ENCODE measurements at regions not wholly inside any gene's neighbourhood (a gene's known extent, or its start where the extent isn't known, plus 50 kb on each side); places are given as distances from the start of the nearest gene placed in this dataset.

DNA sequence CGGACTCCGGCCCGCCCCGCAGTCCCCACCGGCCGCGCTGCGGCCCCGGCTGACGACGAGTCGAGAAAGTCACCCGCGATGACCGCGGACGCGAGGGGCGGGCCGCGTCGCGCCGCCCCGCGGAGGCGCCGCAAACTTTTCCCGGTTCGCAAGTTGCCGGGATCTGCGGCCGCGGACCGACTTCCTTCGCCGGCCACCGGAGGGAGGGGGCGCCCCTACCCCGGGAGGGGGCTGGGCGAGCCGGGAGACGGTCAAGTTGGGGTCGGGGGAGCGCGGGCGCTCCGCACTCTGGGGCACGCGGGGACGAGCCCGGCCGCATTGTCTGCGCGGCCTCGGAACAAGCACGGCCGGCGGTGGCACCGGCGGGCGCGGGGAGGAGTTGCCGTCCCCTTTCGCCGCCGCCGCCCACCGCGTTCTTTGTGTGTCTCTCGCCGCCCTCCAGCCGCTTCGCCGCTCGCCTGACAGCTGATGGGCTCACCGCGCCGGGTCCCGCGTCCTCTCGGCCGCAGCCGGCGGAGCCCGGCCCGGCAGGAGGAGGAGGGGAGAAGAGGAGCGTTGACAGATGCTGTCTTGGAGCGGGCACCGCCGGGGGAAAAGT lies 131.6 kb downstream of the OGFRL1 start:
- Mint-ChIP-seq H3K36me3 (ENCODE audit: low read depth) (peaks cover 3% of the 10 kb centered on the region), H3K27ac (no peak overlapping the region), H3K27me3 (peaks cover 65% of the 10 kb centered on the region), H3K4me3 (no peak overlapping the region), H3K4me1 (no peaks in the 10 kb centered on the region)
- DNase-seq (no peak), ATAC-seq (no peak)
- H3K9me3 ChIP-seq (ENCODE audit: control insufficient read depth, low read length, poor library complexity, severe bottlenecking) = no peaks in the 10 kb centered on the region

DNA sequence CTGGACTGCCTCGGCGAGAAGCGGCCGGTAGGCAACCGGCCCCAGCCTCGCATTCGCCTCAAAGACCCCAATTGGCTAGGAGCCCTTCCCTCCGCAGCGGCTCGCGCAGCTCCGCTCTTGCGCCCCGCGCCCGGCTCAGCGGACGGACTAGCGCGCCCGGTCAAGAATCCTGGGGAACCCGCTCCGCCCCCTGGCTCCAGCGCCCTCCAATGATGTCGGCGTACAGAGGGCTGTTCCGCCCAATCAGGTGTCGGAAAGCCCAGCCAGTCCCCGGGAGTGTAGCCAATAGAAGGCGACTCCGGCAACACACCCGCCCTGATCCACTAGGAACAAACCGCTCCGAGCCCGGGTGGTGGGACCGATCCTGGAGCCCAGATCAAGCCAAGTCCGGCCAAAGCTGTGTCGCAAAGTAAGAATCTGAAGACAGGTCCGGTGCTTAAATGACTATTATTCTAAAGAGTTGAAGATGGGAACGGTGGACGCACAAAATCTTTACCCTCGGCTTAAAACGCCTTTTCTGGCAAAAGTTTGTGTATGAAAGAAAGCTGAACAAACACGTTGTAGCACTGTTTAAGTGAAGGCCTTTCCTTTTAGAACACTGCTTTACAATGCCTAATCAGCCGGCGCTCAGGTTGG lies 132.2 kb downstream of the OGFRL1 start:
- peak; percentile 61 for ATAC-seq

DNA sequence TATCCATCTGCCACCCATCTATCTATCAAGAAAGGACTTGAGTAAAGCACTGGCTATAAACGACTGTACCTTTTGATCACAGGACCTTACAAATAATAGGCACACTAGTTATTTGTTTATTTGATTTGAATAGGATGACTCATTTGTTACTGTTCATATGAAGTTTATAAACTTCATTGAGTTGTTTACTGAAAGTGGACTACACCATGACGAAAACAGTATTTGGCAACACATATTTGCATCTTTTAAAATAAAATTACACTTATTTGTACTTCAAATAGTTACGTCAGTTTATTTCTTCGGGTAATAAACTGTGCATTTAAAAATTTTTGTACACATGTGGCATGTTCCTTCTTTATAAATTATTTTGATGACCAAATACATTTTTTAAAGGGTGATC lies 133.0 kb downstream of the OGFRL1 start:
- no peak for DNase-seq
- Mint-ChIP-seq H3K4me1 (no peaks in the 10 kb centered on the region), H3K27me3 (peaks cover 65% of the 10 kb centered on the region), H3K27ac (no peak overlapping the region), H3K4me3 (no peak overlapping the region), H3K36me3 (ENCODE audit: low read depth) (peaks cover 3% of the 10 kb centered on the region)
- no peak for ATAC-seq
- H3K9me3 ChIP-seq (ENCODE audit: control insufficient read depth, low read length, poor library complexity, severe bottlenecking) = no peaks in the 10 kb centered on the region

More for the DNA sequence above, 132.2 kb downstream of the OGFRL1 start:
- DNase-seq = no peak
- no peak overlapping the region for H3K27ac Mint-ChIP-seq
- no peaks in the 10 kb centered on the region for H3K9me3 ChIP-seq (ENCODE audit: control insufficient read depth, low read length, poor library complexity, severe bottlenecking)
- H3K4me3 Mint-ChIP-seq = peak overlapping the region; percentile 43
- H3K36me3 Mint-ChIP-seq (ENCODE audit: low read depth) = peaks cover 3% of the 10 kb centered on the region
- no peaks in the 10 kb centered on the region for H3K4me1 Mint-ChIP-seq
- peaks cover 59% of the 10 kb centered on the region for H3K27me3 Mint-ChIP-seq

DNA sequence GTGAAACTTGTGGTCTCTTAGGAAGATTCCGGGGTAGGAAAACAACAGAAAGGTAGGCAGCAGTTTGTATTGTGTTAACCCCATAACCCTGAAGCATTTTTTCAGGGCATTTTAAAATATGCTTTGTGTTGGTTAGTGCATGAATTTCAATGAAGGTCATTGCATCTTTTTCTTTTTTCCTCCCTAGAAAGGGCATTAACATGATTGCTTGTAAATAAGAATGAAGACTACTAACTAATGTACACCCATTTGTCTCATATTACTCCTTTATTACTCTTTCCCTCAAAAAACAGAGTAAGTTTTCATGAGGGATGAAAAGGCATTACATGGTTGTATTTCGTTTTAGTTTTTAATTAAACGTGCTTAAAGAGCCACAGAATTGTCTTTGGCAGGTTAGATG lies 141.4 kb downstream of the OGFRL1 start:
- no peak for DNase-seq
- peaks cover 2% of the 10 kb centered on the region for H3K4me1 Mint-ChIP-seq
- H3K27me3 Mint-ChIP-seq = peaks cover 22% of the 10 kb centered on the region
- H3K27ac Mint-ChIP-seq = no peak overlapping the region
- H3K9me3 ChIP-seq (ENCODE audit: control insufficient read depth, low read length, poor library complexity, severe bottlenecking) = no peaks in the 10 kb centered on the region
- H3K36me3 Mint-ChIP-seq (ENCODE audit: low read depth) = no peaks in the 10 kb centered on the region
- no peak overlapping the region for H3K4me3 Mint-ChIP-seq
- ATAC-seq = no peak

DNA sequence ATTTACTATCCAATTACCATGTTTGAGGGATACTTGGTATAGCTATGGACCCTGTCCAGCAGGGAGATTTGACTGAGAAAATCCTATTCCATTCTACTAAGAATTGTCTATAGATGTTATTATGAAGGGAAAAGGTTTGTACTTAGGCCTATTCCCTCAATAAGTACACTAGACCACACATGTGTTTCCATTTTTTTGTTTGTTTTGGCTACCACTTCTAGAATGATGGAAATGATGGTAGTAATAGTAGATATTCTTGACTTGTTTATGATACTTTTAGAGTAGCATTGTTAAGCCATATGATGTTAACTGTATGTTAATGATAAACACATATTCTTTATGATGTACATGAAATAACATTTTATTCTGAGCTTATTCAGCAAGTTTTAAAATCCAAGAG lies 144.8 kb downstream of the OGFRL1 start:
- DNase-seq (no peak), ATAC-seq (no peak)
- no peak overlapping the region for H3K27ac Mint-ChIP-seq
- no peaks in the 10 kb centered on the region for H3K9me3 ChIP-seq (ENCODE audit: control insufficient read depth, low read length, poor library complexity, severe bottlenecking)
- H3K4me1 Mint-ChIP-seq = peaks cover 2% of the 10 kb centered on the region
- no peaks in the 10 kb centered on the region for H3K36me3 Mint-ChIP-seq (ENCODE audit: low read depth)
- peaks cover 15% of the 10 kb centered on the region for H3K27me3 Mint-ChIP-seq
- H3K4me3 Mint-ChIP-seq = no peak overlapping the region

DNA sequence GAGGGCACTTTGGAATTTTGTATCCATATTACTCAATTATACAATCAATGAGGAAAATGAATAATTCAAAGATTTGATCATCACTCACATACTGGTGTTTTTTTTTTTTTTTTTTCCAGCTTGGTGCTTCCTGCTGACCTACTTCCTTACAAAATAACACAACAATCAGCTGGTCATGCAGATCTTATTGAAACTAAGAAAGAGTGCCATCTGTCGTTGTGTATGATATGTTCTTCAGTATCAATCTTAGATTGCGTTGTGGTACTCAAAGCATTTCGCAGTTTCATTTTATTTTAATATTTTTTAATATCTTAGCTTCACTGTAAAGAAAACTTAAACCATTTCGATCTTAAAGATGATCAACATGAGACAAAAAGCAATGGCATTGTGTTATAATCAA lies 155.6 kb downstream of the OGFRL1 start:
- Mint-ChIP-seq H3K4me1 (no peaks in the 10 kb centered on the region), H3K27me3 (peaks cover 12% of the 10 kb centered on the region), H3K4me3 (no peak overlapping the region), H3K36me3 (ENCODE audit: low read depth) (no peaks in the 10 kb centered on the region), H3K27ac (no peak overlapping the region)
- no peak for DNase-seq
- no peak for ATAC-seq
- H3K9me3 ChIP-seq (ENCODE audit: control insufficient read depth, low read length, poor library complexity, severe bottlenecking) = no peaks in the 10 kb centered on the region

DNA sequence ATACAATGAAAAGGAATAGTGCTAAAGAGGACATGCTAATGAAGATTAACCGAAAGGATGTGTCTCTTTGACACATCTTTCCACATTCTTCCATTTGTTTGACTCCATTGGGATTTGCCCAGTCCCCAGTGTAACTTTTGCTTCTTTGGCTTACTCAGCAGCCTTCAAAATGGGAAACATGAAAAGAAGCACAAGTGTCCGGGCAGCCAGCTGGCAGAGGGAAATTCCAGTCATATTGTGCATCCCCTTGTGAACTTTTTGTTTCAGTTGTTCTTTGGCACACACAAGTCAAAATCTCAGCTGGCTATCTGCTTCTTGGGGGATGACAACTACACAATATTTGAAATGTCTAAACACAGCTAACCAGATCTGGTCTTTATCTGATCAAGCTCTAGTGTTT lies 157.4 kb downstream of the OGFRL1 start:
- no peak overlapping the region for H3K4me3 Mint-ChIP-seq
- H3K27ac Mint-ChIP-seq = no peak overlapping the region
- peaks cover 12% of the 10 kb centered on the region for H3K27me3 Mint-ChIP-seq
- DNase-seq (no peak), ATAC-seq (no peak)
- H3K9me3 ChIP-seq (ENCODE audit: control insufficient read depth, low read length, poor library complexity, severe bottlenecking) = no peaks in the 10 kb centered on the region
- no peaks in the 10 kb centered on the region for H3K36me3 Mint-ChIP-seq (ENCODE audit: low read depth)
- no peaks in the 10 kb centered on the region for H3K4me1 Mint-ChIP-seq

DNA sequence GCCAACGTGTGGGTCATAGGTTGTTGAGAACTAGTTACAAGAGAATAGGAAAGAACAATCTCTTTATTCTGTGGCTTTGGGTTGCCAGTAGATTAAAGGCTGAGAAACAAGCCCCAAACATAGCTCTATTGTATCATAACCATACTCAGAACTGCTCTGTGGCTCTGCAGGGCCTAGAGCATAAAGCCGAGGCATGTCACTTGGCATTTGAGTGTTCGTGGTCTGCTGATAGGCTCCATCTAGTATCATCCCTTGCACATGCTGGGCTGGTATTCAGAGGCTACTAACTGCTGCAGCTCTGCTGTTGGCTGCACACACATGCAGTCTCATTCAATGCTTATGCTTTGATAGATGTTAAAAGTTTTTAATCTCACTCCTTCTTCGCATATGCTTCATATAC lies 157.9 kb downstream of the OGFRL1 start:
- DNase-seq (no peak), ATAC-seq (no peak)
- Mint-ChIP-seq H3K27me3 (peaks cover 12% of the 10 kb centered on the region), H3K27ac (no peak overlapping the region), H3K4me3 (no peak overlapping the region), H3K36me3 (ENCODE audit: low read depth) (no peaks in the 10 kb centered on the region), H3K4me1 (no peaks in the 10 kb centered on the region)
- no peaks in the 10 kb centered on the region for H3K9me3 ChIP-seq (ENCODE audit: control insufficient read depth, low read length, poor library complexity, severe bottlenecking)

DNA sequence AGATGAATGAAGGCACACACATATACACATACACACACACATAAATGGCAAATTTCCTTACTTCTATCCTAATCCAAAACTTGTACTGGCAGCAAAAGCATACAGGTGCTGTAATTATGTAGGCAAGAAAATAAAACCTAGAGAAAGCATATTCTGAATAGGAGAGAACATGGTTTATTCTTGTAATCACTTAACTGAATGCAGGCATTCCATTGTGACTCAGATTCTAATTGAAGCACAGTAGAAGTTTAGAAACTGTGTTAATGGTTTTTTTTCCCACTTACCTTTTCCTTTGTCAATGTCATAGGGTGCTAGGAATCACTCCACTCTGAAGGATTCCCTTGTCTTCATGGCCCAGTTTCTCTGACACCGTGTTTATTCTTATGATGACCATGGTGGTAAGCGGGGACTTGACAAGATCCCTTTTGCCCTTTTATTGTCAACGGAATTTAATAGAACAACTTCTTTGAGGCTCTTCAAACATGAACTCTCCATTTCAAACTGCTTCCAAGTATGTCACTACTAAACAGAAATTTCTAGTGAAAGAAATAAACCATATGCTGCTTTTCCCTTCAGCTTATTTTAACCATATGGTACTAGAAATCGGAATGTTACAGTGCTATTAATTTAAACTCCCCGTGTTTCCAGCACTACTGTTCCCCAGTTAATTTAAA lies 164.2 kb downstream of the OGFRL1 start:
- Mint-ChIP-seq H3K4me1 (peaks cover 2% of the 10 kb centered on the region), H3K36me3 (ENCODE audit: low read depth) (no peaks in the 10 kb centered on the region), H3K27ac (no peak overlapping the region), H3K4me3 (no peak overlapping the region), H3K27me3 (peaks cover 4% of the 10 kb centered on the region)
- ATAC-seq (no peak), DNase-seq (no peak)
- H3K9me3 ChIP-seq (ENCODE audit: control insufficient read depth, low read length, poor library complexity, severe bottlenecking) = no peaks in the 10 kb centered on the region

DNA sequence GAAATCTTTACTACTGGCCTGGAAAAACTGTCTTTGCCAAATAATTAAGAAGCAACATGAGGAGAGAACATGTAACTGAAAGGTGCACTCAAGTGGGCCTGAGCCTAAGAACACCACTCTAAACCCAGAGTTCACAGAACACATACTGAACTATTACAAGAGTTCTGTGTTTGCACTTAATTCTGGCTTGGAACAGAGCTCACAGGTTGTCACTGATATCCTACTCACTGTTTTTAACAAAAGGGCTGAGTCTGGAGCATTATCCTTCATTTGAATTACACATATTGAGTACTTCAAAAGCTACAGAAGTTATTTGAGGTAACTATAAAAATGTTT lies 164.7 kb downstream of the OGFRL1 start:
- Mint-ChIP-seq H3K27me3 (peaks cover 4% of the 10 kb centered on the region), H3K36me3 (ENCODE audit: low read depth) (no peaks in the 10 kb centered on the region), H3K4me3 (no peak overlapping the region), H3K4me1 (peaks cover 2% of the 10 kb centered on the region), H3K27ac (no peak overlapping the region)
- ATAC-seq (no peak), DNase-seq (no peak)
- H3K9me3 ChIP-seq (ENCODE audit: control insufficient read depth, low read length, poor library complexity, severe bottlenecking) = no peaks in the 10 kb centered on the region

DNA sequence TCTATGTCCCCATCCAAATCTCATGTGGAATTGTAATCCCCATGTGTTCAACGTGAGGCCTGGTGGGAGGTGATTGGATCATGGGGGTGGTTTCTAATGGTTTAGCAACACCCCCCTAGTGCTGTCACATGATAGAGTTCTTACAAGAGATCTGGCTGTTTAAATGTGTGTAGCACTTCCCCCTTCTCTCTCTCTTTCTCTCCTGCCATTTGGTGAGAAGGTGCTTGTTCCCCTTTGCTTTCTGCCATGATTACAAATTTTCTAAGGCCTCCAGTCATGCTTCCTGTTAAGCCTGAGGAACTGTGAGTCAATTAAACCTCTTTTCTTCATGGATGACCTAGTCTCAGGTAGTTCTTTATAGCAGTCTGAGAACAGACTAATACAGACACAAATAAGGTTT lies 165.4 kb downstream of the OGFRL1 start:
- no peak overlapping the region for H3K4me3 Mint-ChIP-seq

DNA sequence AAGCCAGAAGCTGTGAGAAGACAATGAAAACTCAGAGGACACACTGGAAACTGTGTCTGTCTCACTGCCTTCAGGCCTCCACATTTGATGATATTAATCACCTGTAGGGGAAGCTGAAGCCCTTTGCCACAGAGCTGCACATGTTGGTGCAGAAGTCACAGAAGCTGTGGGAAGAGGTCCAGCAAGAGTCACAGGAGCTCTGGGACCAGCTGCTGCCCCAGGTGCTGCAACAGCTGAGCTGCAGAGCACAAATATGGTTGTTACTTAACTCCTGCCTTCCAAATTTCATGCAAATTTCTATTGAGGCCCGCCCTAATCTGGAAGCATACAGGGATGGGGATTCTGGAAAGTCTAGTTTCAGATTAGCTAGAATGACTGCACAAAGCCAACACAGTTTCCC lies 169.3 kb downstream of the OGFRL1 start:
- no peak overlapping the region for H3K27ac Mint-ChIP-seq
- H3K4me1 Mint-ChIP-seq = peaks cover 2% of the 10 kb centered on the region
- H3K4me3 Mint-ChIP-seq = no peak overlapping the region
- H3K27me3 Mint-ChIP-seq = peaks cover 9% of the 10 kb centered on the region
- H3K36me3 Mint-ChIP-seq (ENCODE audit: low read depth) = no peaks in the 10 kb centered on the region
- DNase-seq = no peak
- ATAC-seq = no peak
- H3K9me3 ChIP-seq (ENCODE audit: control insufficient read depth, low read length, poor library complexity, severe bottlenecking) = no peaks in the 10 kb centered on the region

More for the DNA sequence above, 165.4 kb downstream of the OGFRL1 start:
- Mint-ChIP-seq H3K36me3 (ENCODE audit: low read depth) (no peaks in the 10 kb centered on the region), H3K4me1 (peaks cover 2% of the 10 kb centered on the region), H3K27me3 (peaks cover 4% of the 10 kb centered on the region), H3K27ac (no peak overlapping the region)
- DNase-seq (no peak), ATAC-seq (no peak)
- no peaks in the 10 kb centered on the region for H3K9me3 ChIP-seq (ENCODE audit: control insufficient read depth, low read length, poor library complexity, severe bottlenecking)

DNA sequence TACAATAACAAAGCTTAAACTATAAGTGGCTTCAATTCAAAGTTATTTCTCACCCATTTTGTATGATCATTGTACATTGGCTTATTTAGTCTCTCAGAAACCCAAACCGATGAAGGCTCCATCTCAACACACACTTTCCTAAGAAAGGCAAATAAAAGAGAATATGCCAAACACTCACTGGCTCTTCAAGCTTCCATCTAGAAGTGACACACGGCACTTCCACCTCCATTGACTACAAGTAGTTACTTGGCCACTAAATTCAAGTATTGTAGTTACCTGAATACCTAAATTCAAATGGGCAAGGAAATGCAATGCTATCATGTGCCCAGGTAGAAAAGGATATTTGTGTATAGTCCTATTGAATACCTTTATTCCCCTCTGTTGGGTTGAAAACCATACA lies 170.6 kb downstream of the OGFRL1 start:
- H3K9me3 ChIP-seq (ENCODE audit: control insufficient read depth, low read length, poor library complexity, severe bottlenecking) = no peaks in the 10 kb centered on the region
- Mint-ChIP-seq H3K36me3 (ENCODE audit: low read depth) (no peaks in the 10 kb centered on the region), H3K4me3 (no peak overlapping the region), H3K27ac (no peak overlapping the region), H3K4me1 (peaks cover 2% of the 10 kb centered on the region), H3K27me3 (peaks cover 9% of the 10 kb centered on the region)
- no peak for DNase-seq
- no peak for ATAC-seq

DNA sequence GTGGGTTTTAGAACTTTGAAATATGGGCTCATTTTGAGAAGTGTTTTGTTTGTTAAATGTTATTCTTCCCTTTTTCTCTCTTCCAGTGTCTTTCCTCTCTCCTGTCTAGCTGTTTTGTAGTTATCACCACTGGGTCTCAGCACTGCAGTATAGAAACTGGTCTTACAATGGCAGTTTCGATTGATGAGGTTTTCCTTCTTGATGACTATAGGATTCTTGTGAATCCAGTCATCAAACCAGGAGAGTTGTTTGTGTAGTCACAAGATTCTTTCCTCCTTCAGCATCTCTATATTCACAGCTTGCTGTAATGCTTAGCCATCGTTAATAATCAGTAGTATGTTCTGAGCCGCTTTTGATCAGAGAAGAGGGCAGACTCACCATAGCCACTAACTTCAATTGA lies 172.3 kb downstream of the OGFRL1 start:
- H3K27me3 Mint-ChIP-seq = peaks cover 9% of the 10 kb centered on the region
- H3K4me1 Mint-ChIP-seq = peaks cover 2% of the 10 kb centered on the region

More for the DNA sequence above, 172.3 kb downstream of the OGFRL1 start:
- Mint-ChIP-seq H3K4me3 (no peak overlapping the region), H3K27ac (no peak overlapping the region), H3K36me3 (ENCODE audit: low read depth) (no peaks in the 10 kb centered on the region)
- DNase-seq (no peak), ATAC-seq (no peak)
- H3K9me3 ChIP-seq (ENCODE audit: control insufficient read depth, low read length, poor library complexity, severe bottlenecking) = peaks cover 3% of the 10 kb centered on the region

All from T-helper 17 cell (primary cell).